ENCODE measurements at regions not wholly inside any gene's neighbourhood (a gene's known extent, or its start where the extent isn't known, plus 50 kb on each side); places are given as distances from the start of the nearest gene placed in this dataset.

GRCh38 chr5:129204525-129204924 lies 110.0 kb downstream of the ISOC1 start:
- H3K9me3 ChIP-seq (ENCODE audit: insufficient read depth, low read depth, low read length), result no peaks in the 10 kb centered on the region
- no peaks in the 10 kb centered on the region for H3K79me2 ChIP-seq (ENCODE audit: insufficient read depth, low read length)
- Mint-ChIP-seq H3K9me3 (ENCODE audit: unreplicated experiment) (peaks cover 3% of the 10 kb centered on the region), H3K4me1 (ENCODE audit: low read depth, unreplicated experiment) (peaks cover 3% of the 10 kb centered on the region), H3K27ac (ENCODE audit: unreplicated experiment) (no peak overlapping the region), H3K4me3 (ENCODE audit: unreplicated experiment) (no peak overlapping the region), H3K27me3 (ENCODE audit: low read depth, unreplicated experiment) (no peaks in the 10 kb centered on the region), H3K36me3 (ENCODE audit: low read depth, unreplicated experiment) (no peaks in the 10 kb centered on the region)
- H3K36me3 ChIP-seq (ENCODE audit: insufficient read depth, low read length), result no peaks in the 10 kb centered on the region
- no peak overlapping the region for H3K27ac ChIP-seq (ENCODE audit: low read depth, low read length)
- DNase-seq (ENCODE audit: low read depth), result no peak
- no peak overlapping the region for H2AFZ ChIP-seq (ENCODE audit: low read depth, low read length)
- no peaks in the 10 kb centered on the region for H3K4me1 ChIP-seq (ENCODE audit: insufficient read depth, low read length)
- H3K27me3 ChIP-seq (ENCODE audit: insufficient read depth, low read length), result no peaks in the 10 kb centered on the region
- TF ChIP-seq CTCF (IDR thresholded peaks at IDR 0.05; ENCODE audit: insufficient read depth, low read depth, low read length) (no peak), EZH2 (IDR thresholded peaks at IDR 0.05; ENCODE audit: insufficient read depth, low read length) (no peak)
- FAIRE-seq, result no peak
- no peak overlapping the region for H3K4me3 ChIP-seq (ENCODE audit: insufficient read depth, low read depth, low read length)
- no peaks in the 10 kb centered on the region for H4K20me1 ChIP-seq (ENCODE audit: insufficient read depth, low read length)
- H3K4me2 ChIP-seq (ENCODE audit: low read length), result no peak overlapping the region
- H3K9ac ChIP-seq (ENCODE audit: low read length), result no peak overlapping the region

DNA sequence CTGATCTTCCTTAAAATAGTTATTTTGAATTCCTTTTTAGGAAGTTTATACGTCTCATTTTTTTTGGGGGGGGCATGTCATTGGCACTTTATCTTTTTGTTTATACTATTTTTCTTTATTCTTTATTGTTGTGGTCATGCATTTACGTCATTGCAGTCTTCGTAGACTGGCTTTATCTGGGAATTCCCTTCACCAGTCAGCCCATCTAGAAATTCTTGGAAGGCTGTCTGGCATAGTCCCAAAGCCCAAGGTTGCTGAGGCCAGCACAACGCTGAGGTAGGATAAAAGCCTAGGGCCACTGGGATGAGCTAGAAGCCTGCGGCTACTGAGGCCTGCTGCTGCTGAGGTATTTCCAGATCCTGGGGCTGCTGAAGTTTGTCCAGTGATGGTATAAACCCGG lies 121.5 kb downstream of the ISOC1 start:
- DNase-seq (ENCODE audit: low read depth), result no peak
- no peak overlapping the region for H3K4me3 Mint-ChIP-seq (ENCODE audit: unreplicated experiment)
- H2AFZ ChIP-seq (ENCODE audit: low read depth, low read length), result no peak overlapping the region
- H3K36me3 Mint-ChIP-seq (ENCODE audit: low read depth, unreplicated experiment), result no peaks in the 10 kb centered on the region
- H3K79me2 ChIP-seq (ENCODE audit: insufficient read depth, low read length), result no peaks in the 10 kb centered on the region
- no peak for TF ChIP-seq CTCF (IDR thresholded peaks at IDR 0.05; ENCODE audit: insufficient read depth, low read depth, low read length)
- no peak for TF ChIP-seq EZH2 (IDR thresholded peaks at IDR 0.05; ENCODE audit: insufficient read depth, low read length)
- no peaks in the 10 kb centered on the region for H3K4me1 ChIP-seq (ENCODE audit: insufficient read depth, low read length)
- FAIRE-seq, result no peak
- no peaks in the 10 kb centered on the region for H3K27me3 ChIP-seq (ENCODE audit: insufficient read depth, low read length)
- no peak overlapping the region for H3K27ac Mint-ChIP-seq (ENCODE audit: unreplicated experiment)
- H4K20me1 ChIP-seq (ENCODE audit: insufficient read depth, low read length), result no peaks in the 10 kb centered on the region
- no peak overlapping the region for H3K4me2 ChIP-seq (ENCODE audit: low read length)
- H3K27me3 Mint-ChIP-seq (ENCODE audit: low read depth, unreplicated experiment), result no peaks in the 10 kb centered on the region
- peaks cover 5% of the 10 kb centered on the region for H3K9me3 Mint-ChIP-seq (ENCODE audit: unreplicated experiment)
- no peak overlapping the region for H3K9ac ChIP-seq (ENCODE audit: low read length)
- H3K36me3 ChIP-seq (ENCODE audit: insufficient read depth, low read length), result no peaks in the 10 kb centered on the region
- H3K4me3 ChIP-seq (ENCODE audit: insufficient read depth, low read depth, low read length), result no peak overlapping the region
- no peaks in the 10 kb centered on the region for H3K9me3 ChIP-seq (ENCODE audit: insufficient read depth, low read depth, low read length)
- no peaks in the 10 kb centered on the region for H3K4me1 Mint-ChIP-seq (ENCODE audit: low read depth, unreplicated experiment)
- H3K27ac ChIP-seq (ENCODE audit: low read depth, low read length), result no peak overlapping the region

DNA sequence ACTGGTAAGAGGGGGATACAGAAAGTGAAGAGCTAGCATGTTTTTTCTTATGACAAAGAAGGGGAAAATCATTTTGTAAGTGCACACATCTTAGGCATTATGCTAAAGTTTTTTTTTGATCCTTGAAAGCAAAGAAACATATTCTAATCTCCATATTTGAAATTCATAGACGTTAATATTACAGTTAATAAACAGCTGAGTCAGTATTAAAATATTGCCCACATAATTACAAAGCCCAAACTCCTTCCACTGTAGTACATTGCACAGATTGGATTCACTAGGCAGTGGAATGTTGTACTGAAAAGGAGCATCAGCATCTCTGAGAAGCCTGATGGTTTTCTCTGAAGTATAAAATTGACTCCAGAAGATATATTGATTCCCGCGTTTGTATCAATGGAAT lies 122.6 kb downstream of the ISOC1 start:
- FAIRE-seq (no peak), DNase-seq (ENCODE audit: low read depth) (no peak)
- Histone ChIP-seq H3K79me2 (ENCODE audit: insufficient read depth, low read length) (no peaks in the 10 kb centered on the region), H3K27me3 (ENCODE audit: insufficient read depth, low read length) (no peaks in the 10 kb centered on the region), H3K36me3 (ENCODE audit: insufficient read depth, low read length) (no peaks in the 10 kb centered on the region), H2AFZ (ENCODE audit: low read depth, low read length) (no peak overlapping the region), H3K4me3 (ENCODE audit: insufficient read depth, low read depth, low read length) (no peak overlapping the region), H3K4me2 (ENCODE audit: low read length) (no peak overlapping the region), H3K9ac (ENCODE audit: low read length) (no peak overlapping the region), H3K4me1 (ENCODE audit: insufficient read depth, low read length) (no peaks in the 10 kb centered on the region), H3K9me3 (ENCODE audit: insufficient read depth, low read depth, low read length) (no peaks in the 10 kb centered on the region), H3K27ac (ENCODE audit: low read depth, low read length) (no peak overlapping the region), H4K20me1 (ENCODE audit: insufficient read depth, low read length) (no peaks in the 10 kb centered on the region)
- H3K36me3 Mint-ChIP-seq (ENCODE audit: low read depth, unreplicated experiment), result no peaks in the 10 kb centered on the region
- no peak overlapping the region for H3K27ac Mint-ChIP-seq (ENCODE audit: unreplicated experiment)
- no peak overlapping the region for H3K4me3 Mint-ChIP-seq (ENCODE audit: unreplicated experiment)
- H3K4me1 Mint-ChIP-seq (ENCODE audit: low read depth, unreplicated experiment), result no peaks in the 10 kb centered on the region
- no peaks in the 10 kb centered on the region for H3K9me3 Mint-ChIP-seq (ENCODE audit: unreplicated experiment)
- no peaks in the 10 kb centered on the region for H3K27me3 Mint-ChIP-seq (ENCODE audit: low read depth, unreplicated experiment)
- TF ChIP-seq CTCF (IDR thresholded peaks at IDR 0.05; ENCODE audit: insufficient read depth, low read depth, low read length), result no peak
- no peak for TF ChIP-seq EZH2 (IDR thresholded peaks at IDR 0.05; ENCODE audit: insufficient read depth, low read length)

Measured in astrocyte (in vitro differentiated cells and primary cell).